SK-N-SH treated with all-trans-retinoic acid at 6 μM for 48 hours (cell line): ENCODE measurements at regions not wholly inside any gene's neighbourhood (a gene's known extent, or its start where the extent isn't known, plus 50 kb on each side); places are given as distances from the start of the nearest gene placed in this dataset.

ENCODE experiments used
- ATAC-seq: fragments of 200-7000 bp; cut with Tn5 transposase; 3 replicates; pipeline ENCODE4 v1.9.1; 2020; ENCODE audit warnings: mild to moderate bottlenecking, moderate library complexity
- ARNTL ChIP-seq: fragments of 450-650 bp; formaldehyde crosslinking; IDR thresholded peaks from 2 replicates; pipeline ENCODE4 v1.5.0; 2020; ENCODE audit warnings: low read depth, mild to moderate bottlenecking, moderate library complexity, borderline replicate concordance
- BACH2 ChIP-seq: fragments of 250-450 bp; sonication (Bioruptor Pico); IDR thresholded peaks from 2 replicates; pipeline ENCODE4 v1.9.0; 2021; ENCODE audit warnings: mild to moderate bottlenecking, borderline replicate concordance
- CREB5 ChIP-seq: fragments of 250-450 bp; sonication (Bioruptor Pico); IDR thresholded peaks from 2 replicates; pipeline ENCODE4 v1.5.1; 2020; ENCODE audit warnings: low read depth, mild to moderate bottlenecking, moderate library complexity
- CSDC2 ChIP-seq: fragments of 250-450 bp; sonication (Bioruptor Pico); IDR thresholded peaks from 2 replicates; pipeline ENCODE4 v1.5.0; 2020; ENCODE audit warnings: mild to moderate bottlenecking, moderate library complexity
- CSRNP3 ChIP-seq: fragments of 250-450 bp; sonication (Bioruptor Pico); IDR thresholded peaks from 2 replicates; pipeline ENCODE4 v1.5.1; 2021; ENCODE audit warnings: mild to moderate bottlenecking, moderate library complexity
- ESRRG ChIP-seq: fragments of 250-450 bp; sonication (Bioruptor Pico); IDR thresholded peaks from 2 replicates; pipeline ENCODE4 v1.6.1; 2021; ENCODE audit warnings: mild to moderate bottlenecking
- GLIS3 ChIP-seq: fragments of 250-450 bp; sonication (Bioruptor Pico); IDR thresholded peaks from 2 replicates; pipeline ENCODE4 v1.5.0; 2020; ENCODE audit warnings: mild to moderate bottlenecking, moderate library complexity
- ISL1 ChIP-seq: fragments of 250-450 bp; sonication (Bioruptor Pico); IDR thresholded peaks from 2 replicates; pipeline ENCODE4 v2.1.2; 2022; ENCODE audit warnings: mild to moderate bottlenecking, moderate library complexity
- PATZ1 ChIP-seq: fragments of 250-450 bp; sonication (Bioruptor Pico); IDR thresholded peaks from 2 replicates; pipeline ENCODE4 v1.8.0; 2020; ENCODE audit warnings: mild to moderate bottlenecking, moderate library complexity, borderline replicate concordance
- POU6F1 ChIP-seq: fragments of 250-450 bp; sonication (Bioruptor Pico); IDR thresholded peaks from 2 replicates; pipeline ENCODE4 v1.8.0; 2021; ENCODE audit warnings: low read depth, mild to moderate bottlenecking, moderate library complexity, borderline replicate concordance
- PPARA ChIP-seq: fragments of 250-450 bp; sonication (Bioruptor Pico); IDR thresholded peaks from 2 replicates; pipeline ENCODE4 v1.5.0; 2020; ENCODE audit warnings: mild to moderate bottlenecking, borderline replicate concordance
- RARB ChIP-seq: fragments of 250-450 bp; sonication (Bioruptor Pico); IDR thresholded peaks from 2 replicates; pipeline ENCODE4 v1.8.0; 2021; ENCODE audit warnings: mild to moderate bottlenecking, moderate library complexity
- TCF4 ChIP-seq: fragments of 250-450 bp; sonication (Bioruptor Pico); IDR thresholded peaks from 2 replicates; pipeline ENCODE4 v1.8.0; 2021; ENCODE audit warnings: mild to moderate bottlenecking, moderate library complexity, borderline replicate concordance
- TOX ChIP-seq: fragments of 250-450 bp; sonication (Bioruptor Pico); IDR thresholded peaks from 2 replicates; pipeline ENCODE4 v1.8.0; 2021; ENCODE audit warnings: mild to moderate bottlenecking, moderate library complexity, borderline replicate concordance
- TSHZ2 ChIP-seq: fragments of 250-450 bp; sonication (Bioruptor Pico); IDR thresholded peaks from 2 replicates; pipeline ENCODE4 v1.5.0; 2020; ENCODE audit warnings: mild to moderate bottlenecking, moderate library complexity
- ZC3H10 ChIP-seq: fragments of 250-450 bp; sonication (Bioruptor Pico); IDR thresholded peaks from 2 replicates; pipeline ENCODE4 v1.5.1; 2021; ENCODE audit warnings: mild to moderate bottlenecking, moderate library complexity
- ZFP30 ChIP-seq: fragments of 450-650 bp; formaldehyde crosslinking; IDR thresholded peaks from 2 replicates; pipeline ENCODE4 v1.5.0; 2022; ENCODE audit warnings: mild to moderate bottlenecking, moderate library complexity
- ZNF565 ChIP-seq: fragments of 450-650 bp; formaldehyde crosslinking; conservative IDR thresholded peaks from 2 replicates; pipeline ENCODE4 v1.5.0; 2020; ENCODE audit warnings: low read depth, mild to moderate bottlenecking, moderate library complexity
- ZNF8 ChIP-seq: fragments of 450-650 bp; formaldehyde crosslinking; IDR thresholded peaks from 2 replicates; pipeline ENCODE4 v1.5.0; 2020; ENCODE audit warnings: mild to moderate bottlenecking, moderate library complexity

- ATAC-seq = no peak
- no peak for TF ChIP-seq ESRRG (CRISPR knock-in tag)
- TF ChIP-seq CSRNP3 (CRISPR knock-in tag) = no peak
- no peak for TF ChIP-seq ZC3H10
- TF ChIP-seq TCF4 = no peak
- no peak for TF ChIP-seq CREB5 (CRISPR knock-in tag)
- no peak for TF ChIP-seq PATZ1
- no peak for TF ChIP-seq POU6F1
- no peak for TF ChIP-seq ISL1 (CRISPR knock-in tag)
- TF ChIP-seq BACH2 = no peak
- no peak for TF ChIP-seq ZFP30 (CRISPR knock-in tag)
- TF ChIP-seq CSDC2 = no peak
- TF ChIP-seq ZNF8 = no peak
- no peak for TF ChIP-seq TOX (CRISPR knock-in tag)
- TF ChIP-seq RARB (CRISPR knock-in tag) = no peak
- TF ChIP-seq GLIS3 (CRISPR knock-in tag) = no peak
- no peak for TF ChIP-seq PPARA
Measured at GRCh38 chr3:34067536-34068051, 269.2 kb downstream of the PDCD6IP start.

GRCh38 chr3:34068505-34068904 lies 270.1 kb downstream of the PDCD6IP start:
- TF ChIP-seq POU6F1 (no peak), GLIS3 (CRISPR knock-in tag) (no peak)
- no peak for ATAC-seq

GRCh38 chr3:34070831-34071585 lies 272.6 kb downstream of the PDCD6IP start:
- no peak for ATAC-seq
- TF ChIP-seq PATZ1 = no peak
- TF ChIP-seq BACH2 = no peak
- TF ChIP-seq ARNTL (CRISPR knock-in tag) = no peak
- TF ChIP-seq ISL1 (CRISPR knock-in tag) = no peak
- no peak for TF ChIP-seq TSHZ2 (CRISPR knock-in tag)
- no peak for TF ChIP-seq TOX (CRISPR knock-in tag)
- TF ChIP-seq GLIS3 (CRISPR knock-in tag) = no peak
- TF ChIP-seq ZFP30 (CRISPR knock-in tag) = no peak
- no peak for TF ChIP-seq ZNF565 (CRISPR knock-in tag)
- no peak for TF ChIP-seq TCF4
- TF ChIP-seq, all 23 proteins: peak for 0
